Lower leg skin (tissue), 3 donors: ENCODE measurements at regions not wholly inside any gene's neighbourhood (a gene's known extent, or its start where the extent isn't known, plus 50 kb on each side); places are given as distances from the start of the nearest gene placed in this dataset.

Experiments
- CTCF ChIP-seq, 3 donors: fragments of 450-650 bp; IDR thresholded peaks; one replicate each; pipeline ENCODE4 v1.5.1; 2016; ENCODE audit warnings: antibody characterized with exemption in 3 of 3, mild to moderate bottlenecking in 3 of 3, moderate library complexity in 2 of 3
- POLR2A ChIP-seq, 2 donors: fragments of 450-650 bp; IDR thresholded peaks; one replicate each; pipeline ENCODE4 v1.6.1; 2016 to 2017; ENCODE audit warnings: antibody characterized with exemption in 2 of 2, mild to moderate bottlenecking in 1 of 2, moderate library complexity in 1 of 2

GRCh38 chr12:87775051-87775450, 254.2 kb downstream of the C12orf50 start:
- TF ChIP-seq CTCF (IDR thresholded peaks at IDR 0.05), result no peak
- no peak for TF ChIP-seq POLR2A (IDR thresholded peaks at IDR 0.05)
